GM23248 (cell line): ENCODE measurements at regions not wholly inside any gene's neighbourhood (a gene's known extent, or its start where the extent isn't known, plus 50 kb on each side); places are given as distances from the start of the nearest gene placed in this dataset.

ENCODE experiments used
- EZH2 ChIP-seq: fragments of 200-600 bp; sonication (generic); IDR thresholded peaks from 2 replicates; pipeline ENCODE4 v1.6.1; 2018; ENCODE audit warnings: antibody characterized with exemption, mild to moderate bottlenecking; ENCODE audit not compliant: insufficient read depth, poor library complexity, severe bottlenecking
- EZH2phosphoT487 ChIP-seq: fragments of 200-600 bp; sonication (generic); IDR thresholded peaks from 2 replicates; pipeline ENCODE4 v1.6.1; 2018; ENCODE audit warnings: antibody characterized with exemption, moderate library complexity, mild to moderate bottlenecking, low read depth; ENCODE audit not compliant: insufficient read depth

- TF ChIP-seq EZH2 = no peak
- no peak for TF ChIP-seq EZH2phosphoT487
These were observed 105.6 kb downstream of the TENT4A start for GRCh38 chr5:6818594-6819511.
